SK-N-SH treated with all-trans-retinoic acid at 6 μM for 48 hours (cell line): ENCODE measurements at regions not wholly inside any gene's neighbourhood (a gene's known extent, or its start where the extent isn't known, plus 50 kb on each side); places are given as distances from the start of the nearest gene placed in this dataset.

Experiments used
- BACH2 ChIP-seq: fragments of 250-450 bp; sonication (Bioruptor Pico); IDR thresholded peaks from 2 replicates; pipeline ENCODE4 v1.9.0; 2021; ENCODE audit warnings: mild to moderate bottlenecking, borderline replicate concordance
- CREB5 ChIP-seq: fragments of 250-450 bp; sonication (Bioruptor Pico); IDR thresholded peaks from 2 replicates; pipeline ENCODE4 v1.5.1; 2020; ENCODE audit warnings: low read depth, mild to moderate bottlenecking, moderate library complexity
- CSDC2 ChIP-seq: fragments of 250-450 bp; sonication (Bioruptor Pico); IDR thresholded peaks from 2 replicates; pipeline ENCODE4 v1.5.0; 2020; ENCODE audit warnings: mild to moderate bottlenecking, moderate library complexity
- CSRNP3 ChIP-seq: fragments of 250-450 bp; sonication (Bioruptor Pico); IDR thresholded peaks from 2 replicates; pipeline ENCODE4 v1.5.1; 2021; ENCODE audit warnings: mild to moderate bottlenecking, moderate library complexity
- ESRRG ChIP-seq: fragments of 250-450 bp; sonication (Bioruptor Pico); IDR thresholded peaks from 2 replicates; pipeline ENCODE4 v1.6.1; 2021; ENCODE audit warnings: mild to moderate bottlenecking
- ISL1 ChIP-seq: fragments of 250-450 bp; sonication (Bioruptor Pico); IDR thresholded peaks from 2 replicates; pipeline ENCODE4 v2.1.2; 2022; ENCODE audit warnings: mild to moderate bottlenecking, moderate library complexity
- OSR1 ChIP-seq: fragments of 250-450 bp; sonication (Bioruptor Pico); IDR thresholded peaks from 2 replicates; pipeline ENCODE4 v1.8.0; 2022; ENCODE audit warnings: moderate library complexity, mild to moderate bottlenecking, inconsistent platforms
- PATZ1 ChIP-seq: fragments of 250-450 bp; sonication (Bioruptor Pico); IDR thresholded peaks from 2 replicates; pipeline ENCODE4 v1.8.0; 2020; ENCODE audit warnings: mild to moderate bottlenecking, moderate library complexity, borderline replicate concordance
- PPARA ChIP-seq: fragments of 250-450 bp; sonication (Bioruptor Pico); IDR thresholded peaks from 2 replicates; pipeline ENCODE4 v1.5.0; 2020; ENCODE audit warnings: mild to moderate bottlenecking, borderline replicate concordance
- SNAI2 ChIP-seq: fragments of 250-450 bp; sonication (Bioruptor Pico); IDR thresholded peaks from 2 replicates; pipeline ENCODE4 v1.5.0; 2020; ENCODE audit warnings: mild to moderate bottlenecking, moderate library complexity
- TCF4 ChIP-seq: fragments of 250-450 bp; sonication (Bioruptor Pico); IDR thresholded peaks from 2 replicates; pipeline ENCODE4 v1.8.0; 2021; ENCODE audit warnings: mild to moderate bottlenecking, moderate library complexity, borderline replicate concordance
- ZFP3 ChIP-seq: fragments of 250-450 bp; sonication (Bioruptor Pico); IDR thresholded peaks from 2 replicates; pipeline ENCODE4 v1.5.0; 2020; ENCODE audit warnings: mild to moderate bottlenecking, moderate library complexity
- ZFP30 ChIP-seq: fragments of 450-650 bp; formaldehyde crosslinking; IDR thresholded peaks from 2 replicates; pipeline ENCODE4 v1.5.0; 2022; ENCODE audit warnings: mild to moderate bottlenecking, moderate library complexity
- TF ChIP-seq, protein P1 (sequence below): fragments of 250-450 bp; sonication (Bioruptor Pico); IDR thresholded peaks from 2 replicates; pipeline ENCODE4 v1.8.0; 2021; ENCODE audit warnings: low read depth, mild to moderate bottlenecking, moderate library complexity, borderline replicate concordance

DNA sequence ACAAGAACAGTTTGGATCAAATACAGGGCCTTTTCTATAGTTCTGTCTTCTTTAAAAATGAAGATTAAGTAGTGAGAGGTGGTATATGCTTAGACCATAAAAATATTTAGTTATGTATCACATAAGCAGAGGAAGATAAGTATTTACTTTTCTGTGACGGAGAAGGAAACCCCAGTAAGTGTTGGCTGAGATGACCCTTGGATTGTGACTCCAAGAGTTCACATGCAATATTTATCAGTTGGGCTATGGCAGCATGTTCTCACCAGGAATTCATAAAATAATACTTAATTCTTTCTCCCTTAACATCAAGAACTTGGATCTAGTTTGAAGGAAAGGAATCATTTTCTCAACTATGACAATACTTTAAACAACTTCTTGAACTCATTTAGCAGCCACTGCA is 98.4 kb upstream of the TBX18 start:
- TF ChIP-seq PPARA (CRISPR knock-in tag) (no peak), BACH2 (CRISPR knock-in tag) (no peak), CSDC2 (no peak), PATZ1 (no peak), ZFP3 (no peak), ZFP30 (no peak), CSRNP3 (no peak), ESRRG (CRISPR knock-in tag) (no peak), TCF4 (CRISPR knock-in tag) (no peak), ISL1 (no peak), OSR1 (CRISPR knock-in tag) (no peak), SNAI2 (CRISPR knock-in tag) (no peak), CREB5 (no peak)
- TF ChIP-seq, protein P1, sequence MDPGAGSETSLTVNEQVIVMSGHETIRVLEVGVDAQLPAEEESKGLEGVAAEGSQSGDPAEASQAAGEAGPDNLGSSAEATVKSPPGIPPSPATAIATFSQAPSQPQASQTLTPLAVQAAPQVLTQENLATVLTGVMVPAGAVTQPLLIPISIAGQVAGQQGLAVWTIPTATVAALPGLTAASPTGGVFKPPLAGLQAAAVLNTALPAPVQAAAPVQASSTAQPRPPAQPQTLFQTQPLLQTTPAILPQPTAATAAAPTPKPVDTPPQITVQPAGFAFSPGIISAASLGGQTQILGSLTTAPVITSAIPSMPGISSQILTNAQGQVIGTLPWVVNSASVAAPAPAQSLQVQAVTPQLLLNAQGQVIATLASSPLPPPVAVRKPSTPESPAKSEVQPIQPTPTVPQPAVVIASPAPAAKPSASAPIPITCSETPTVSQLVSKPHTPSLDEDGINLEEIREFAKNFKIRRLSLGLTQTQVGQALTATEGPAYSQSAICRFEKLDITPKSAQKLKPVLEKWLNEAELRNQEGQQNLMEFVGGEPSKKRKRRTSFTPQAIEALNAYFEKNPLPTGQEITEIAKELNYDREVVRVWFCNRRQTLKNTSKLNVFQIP (CRISPR knock-in tag) = no peak
